GM18867 (cell line): ENCODE measurements at regions not wholly inside any gene's neighbourhood (a gene's known extent, or its start where the extent isn't known, plus 50 kb on each side); places are given as distances from the start of the nearest gene placed in this dataset.

Source experiments
- ATAC-seq: cut with Tn5 transposase; IDR thresholded peaks from one replicate; pipeline ENCODE4 v1.9.1; 2021; ENCODE audit warnings: mild to moderate bottlenecking, moderate library complexity; ENCODE audit not compliant: unreplicated experiment

GRCh38 chr5:82417776-82418607, 139.8 kb upstream of the RPS23 start:
- ATAC-seq: no peak

- no peak for ATAC-seq
These were observed 138.4 kb upstream of the RPS23 start for GRCh38 chr5:82416512-82416911.

- no peak for ATAC-seq
These were observed 135.9 kb upstream of the RPS23 start for GRCh38 chr5:82414041-82414388.

GRCh38 chr5:82413302-82414040, 135.3 kb upstream of the RPS23 start:
- ATAC-seq: no peak

GRCh38 chr5:82408033-82408432, 129.9 kb upstream of the RPS23 start:
- ATAC-seq: no peak

- no peak for ATAC-seq
These were observed 128.1 kb upstream of the RPS23 start for GRCh38 chr5:82406205-82406773.

- no peak for ATAC-seq
These were observed 127.6 kb upstream of the RPS23 start for GRCh38 chr5:82405618-82406204.

GRCh38 chr5:82405161-82405560, 127.0 kb upstream of the RPS23 start:
- ATAC-seq: no peak

GRCh38 chr5:82404382-82404945, 126.3 kb upstream of the RPS23 start:
- no peak for ATAC-seq

- ATAC-seq: no peak
These were observed 125.6 kb upstream of the RPS23 start for GRCh38 chr5:82403724-82404123.

GRCh38 chr5:82403026-82403425, 124.9 kb upstream of the RPS23 start:
- ATAC-seq: no peak

GRCh38 chr5:82399111-82399510, 121.0 kb upstream of the RPS23 start:
- no peak for ATAC-seq

GRCh38 chr5:82397741-82398320, 119.7 kb upstream of the RPS23 start:
- no peak for ATAC-seq

GRCh38 chr5:82396871-82397514, 118.8 kb upstream of the RPS23 start:
- no peak for ATAC-seq

- no peak for ATAC-seq
These were observed 118.2 kb upstream of the RPS23 start for GRCh38 chr5:82396396-82396795.

- ATAC-seq: no peak
These were observed 115.8 kb upstream of the RPS23 start for GRCh38 chr5:82393951-82394350.

GRCh38 chr5:82390088-82390487, 111.9 kb upstream of the RPS23 start:
- ATAC-seq: no peak

- no peak for ATAC-seq
These were observed 111.2 kb upstream of the RPS23 start for GRCh38 chr5:82389347-82389746.

GRCh38 chr5:82388181-82388580, 110.0 kb upstream of the RPS23 start:
- ATAC-seq: no peak

GRCh38 chr5:82387819-82388166, 109.6 kb upstream of the RPS23 start:
- ATAC-seq: no peak
